ENCODE measurements at regions not wholly inside any gene's neighbourhood (a gene's known extent, or its start where the extent isn't known, plus 50 kb on each side); places are given as distances from the start of the nearest gene placed in this dataset.

DNA sequence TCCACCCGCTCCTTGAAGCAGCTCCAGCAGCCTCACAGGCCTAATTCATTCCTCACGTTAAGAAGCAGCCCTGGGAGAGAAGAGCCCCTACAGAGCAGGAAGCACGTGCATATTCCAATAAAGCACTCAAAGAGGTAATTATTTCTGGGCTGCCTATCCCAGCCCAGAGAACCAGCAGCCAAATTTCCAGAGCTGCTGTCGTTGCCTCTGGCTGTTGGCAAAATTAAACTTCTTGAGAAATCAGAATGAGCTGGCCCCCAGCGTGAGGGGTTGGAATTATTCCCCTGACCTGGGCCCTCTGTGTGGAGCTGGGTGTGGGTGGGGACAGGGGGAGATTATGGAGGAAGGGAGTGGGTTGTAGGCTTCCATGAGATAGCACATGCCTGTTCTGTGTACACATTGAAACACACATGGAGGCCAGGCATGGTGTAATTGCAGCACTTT is 86.8 kb upstream of the HSPA9 start:
- TF ChIP-seq, protein P1, sequence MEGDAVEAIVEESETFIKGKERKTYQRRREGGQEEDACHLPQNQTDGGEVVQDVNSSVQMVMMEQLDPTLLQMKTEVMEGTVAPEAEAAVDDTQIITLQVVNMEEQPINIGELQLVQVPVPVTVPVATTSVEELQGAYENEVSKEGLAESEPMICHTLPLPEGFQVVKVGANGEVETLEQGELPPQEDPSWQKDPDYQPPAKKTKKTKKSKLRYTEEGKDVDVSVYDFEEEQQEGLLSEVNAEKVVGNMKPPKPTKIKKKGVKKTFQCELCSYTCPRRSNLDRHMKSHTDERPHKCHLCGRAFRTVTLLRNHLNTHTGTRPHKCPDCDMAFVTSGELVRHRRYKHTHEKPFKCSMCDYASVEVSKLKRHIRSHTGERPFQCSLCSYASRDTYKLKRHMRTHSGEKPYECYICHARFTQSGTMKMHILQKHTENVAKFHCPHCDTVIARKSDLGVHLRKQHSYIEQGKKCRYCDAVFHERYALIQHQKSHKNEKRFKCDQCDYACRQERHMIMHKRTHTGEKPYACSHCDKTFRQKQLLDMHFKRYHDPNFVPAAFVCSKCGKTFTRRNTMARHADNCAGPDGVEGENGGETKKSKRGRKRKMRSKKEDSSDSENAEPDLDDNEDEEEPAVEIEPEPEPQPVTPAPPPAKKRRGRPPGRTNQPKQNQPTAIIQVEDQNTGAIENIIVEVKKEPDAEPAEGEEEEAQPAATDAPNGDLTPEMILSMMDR (IDR thresholded peaks at IDR 0.05 in 2 of 3, conservative IDR thresholded peaks at IDR 0.05 in 1 of 3; ENCODE audit: control insufficient read depth in 2 of 3, extremely low read depth in 1 of 3, insufficient read depth in 1 of 3, low read depth in 3 of 3, low read length in 3 of 3): no peak
- TF ChIP-seq TAF1 (IDR thresholded peaks at IDR 0.05; ENCODE audit: borderline replicate concordance, low read depth, low read length) (no peak), RFX5 (IDR thresholded peaks at IDR 0.05; ENCODE audit: low read depth, low read length) (no peak), BCL11A (IDR thresholded peaks at IDR 0.05; ENCODE audit: low read depth, low read length) (no peak), ZNF384 (IDR thresholded peaks at IDR 0.05; ENCODE audit: borderline replicate concordance, low read depth, low read length) (no peak)

Measured in GM12878 (cell line).